G401 (cell line): ENCODE measurements at regions not wholly inside any gene's neighbourhood (a gene's known extent, or its start where the extent isn't known, plus 50 kb on each side); places are given as distances from the start of the nearest gene placed in this dataset.
A peak's percentile ranks its signal among the peaks of the same experiment; 100 is the strongest.

Experiments
- DNase-seq: peaks from one replicate; pipeline ENCODE4 v3.0.0-alpha.2; 2015; ENCODE audit warnings: low spot score
- in situ Hi-C: cut with HindIII; loops from 2 replicates; pipeline ENCODE4 v1.10.0; 2016; ENCODE audit warnings: low sequenced_read_pairs, mixed read lengths

- in situ Hi-C loops: no loop called here
- no peak for DNase-seq
Observed at GRCh38 chr5:74199436-74200210, 440.9 kb downstream of the ENC1 start.

GRCh38 chr5:74199005-74199404 is 441.5 kb downstream of the ENC1 start:
- DNase-seq: no peak
- in situ Hi-C loops: no loop called here

- in situ Hi-C loops: no loop called here
- DNase-seq: no peak
Observed at GRCh38 chr5:74198156-74198555, 442.4 kb downstream of the ENC1 start.

GRCh38 chr5:74196233-74196632 is 444.3 kb downstream of the ENC1 start:
- in situ Hi-C loops: no loop called here
- no peak for DNase-seq

- DNase-seq: no peak
- in situ Hi-C loops: no loop called here
Observed at GRCh38 chr5:74194196-74194595, 446.3 kb downstream of the ENC1 start.

GRCh38 chr5:74192606-74193299 is 447.8 kb downstream of the ENC1 start:
- DNase-seq: no peak
- in situ Hi-C loops: no loop called here

- in situ Hi-C loops: no loop called here
- DNase-seq: no peak
Observed at GRCh38 chr5:74188351-74189105, 452.0 kb downstream of the ENC1 start.

GRCh38 chr5:74187757-74188156 is 452.8 kb downstream of the ENC1 start:
- DNase-seq: no peak
- in situ Hi-C loops: no loop called here

GRCh38 chr5:74186356-74187315 is 453.9 kb downstream of the ENC1 start:
- in situ Hi-C loops: no loop called here
- DNase-seq: no peak

- no peak for DNase-seq
- in situ Hi-C loops: no loop called here
Observed at GRCh38 chr5:74185599-74185998, 454.9 kb downstream of the ENC1 start.

- no peak for DNase-seq
- in situ Hi-C loops: no loop called here
Observed at GRCh38 chr5:74184649-74185048, 455.9 kb downstream of the ENC1 start.

- in situ Hi-C loops: no loop called here
- no peak for DNase-seq
Observed at GRCh38 chr5:74183041-74183440, 457.5 kb downstream of the ENC1 start.

GRCh38 chr5:74182603-74183002 is 457.9 kb downstream of the ENC1 start:
- in situ Hi-C loops: no loop called here
- no peak for DNase-seq

- in situ Hi-C loops: no loop called here
- no peak for DNase-seq
Observed at GRCh38 chr5:74179701-74180100, 460.8 kb downstream of the ENC1 start.

GRCh38 chr5:74179179-74179578 is 461.3 kb downstream of the ENC1 start:
- peak; percentile 9 for DNase-seq
- in situ Hi-C loops: no loop called here

GRCh38 chr5:74177961-74178360 is 462.6 kb downstream of the ENC1 start:
- in situ Hi-C loops: no loop called here
- no peak for DNase-seq

GRCh38 chr5:74174366-74174765 is 466.2 kb downstream of the ENC1 start:
- no peak for DNase-seq
- in situ Hi-C loops: no loop called here

- in situ Hi-C loops: no loop called here
Observed at GRCh38 chr5:74173665-74174064, 466.9 kb downstream of the ENC1 start.

GRCh38 chr5:74173241-74173640 is 467.3 kb downstream of the ENC1 start:
- DNase-seq: no peak
- in situ Hi-C loops: no loop called here

More at GRCh38 chr5:74173665-74174064, 466.9 kb downstream of the ENC1 start:
- DNase-seq: no peak
